ENCODE measurements at regions not wholly inside any gene's neighbourhood (a gene's known extent, or its start where the extent isn't known, plus 50 kb on each side); places are given as distances from the start of the nearest gene placed in this dataset.
"Not testable (repeated sequence)": the region's sequence is repeated elsewhere in the genome, so short reads cannot be mapped to it uniquely, and the experiment has no call there.

DNA sequence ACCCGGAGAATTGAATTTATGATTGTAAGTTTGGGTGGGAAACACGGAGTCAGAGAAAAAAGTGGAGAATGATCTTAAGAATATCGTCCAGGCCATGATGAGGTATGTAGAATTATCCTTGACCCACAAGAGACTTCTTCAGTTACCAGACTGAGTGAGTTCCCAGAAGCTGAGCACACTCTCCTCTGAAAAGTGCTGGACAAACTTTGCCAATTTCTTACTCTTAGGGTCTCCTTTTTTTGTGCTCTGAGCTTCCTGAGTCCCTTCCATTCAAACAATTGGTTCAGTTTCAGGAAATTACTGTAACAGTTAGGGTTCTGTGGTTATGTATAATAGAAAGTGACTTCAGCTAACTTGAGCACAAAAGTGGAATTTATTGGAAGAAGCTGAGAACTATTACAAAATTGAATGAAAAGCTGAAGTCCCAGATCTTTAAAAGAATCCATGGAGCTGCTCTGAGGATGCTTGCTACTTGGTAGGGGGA lies 50.6 kb upstream of the EHBP1 start:
- no peak overlapping the region for H3K4me3 Mint-ChIP-seq (ENCODE audit: unreplicated experiment)
- peaks cover 8% of the 10 kb centered on the region for H3K4me1 Mint-ChIP-seq (ENCODE audit: low read depth)
- DNase-seq (ENCODE audit: low spot score), result no peak
- peaks cover 7% of the 10 kb centered on the region for H3K36me3 Mint-ChIP-seq (ENCODE audit: low read depth)
- H3K27me3 Mint-ChIP-seq (ENCODE audit: low read depth), result no peaks in the 10 kb centered on the region
- H3K27ac Mint-ChIP-seq (ENCODE audit: unreplicated experiment), result no peak overlapping the region
- TF ChIP-seq, protein P1, sequence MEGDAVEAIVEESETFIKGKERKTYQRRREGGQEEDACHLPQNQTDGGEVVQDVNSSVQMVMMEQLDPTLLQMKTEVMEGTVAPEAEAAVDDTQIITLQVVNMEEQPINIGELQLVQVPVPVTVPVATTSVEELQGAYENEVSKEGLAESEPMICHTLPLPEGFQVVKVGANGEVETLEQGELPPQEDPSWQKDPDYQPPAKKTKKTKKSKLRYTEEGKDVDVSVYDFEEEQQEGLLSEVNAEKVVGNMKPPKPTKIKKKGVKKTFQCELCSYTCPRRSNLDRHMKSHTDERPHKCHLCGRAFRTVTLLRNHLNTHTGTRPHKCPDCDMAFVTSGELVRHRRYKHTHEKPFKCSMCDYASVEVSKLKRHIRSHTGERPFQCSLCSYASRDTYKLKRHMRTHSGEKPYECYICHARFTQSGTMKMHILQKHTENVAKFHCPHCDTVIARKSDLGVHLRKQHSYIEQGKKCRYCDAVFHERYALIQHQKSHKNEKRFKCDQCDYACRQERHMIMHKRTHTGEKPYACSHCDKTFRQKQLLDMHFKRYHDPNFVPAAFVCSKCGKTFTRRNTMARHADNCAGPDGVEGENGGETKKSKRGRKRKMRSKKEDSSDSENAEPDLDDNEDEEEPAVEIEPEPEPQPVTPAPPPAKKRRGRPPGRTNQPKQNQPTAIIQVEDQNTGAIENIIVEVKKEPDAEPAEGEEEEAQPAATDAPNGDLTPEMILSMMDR (IDR thresholded peaks at IDR 0.05), result no peak
- peaks cover 11% of the 10 kb centered on the region for H3K9me3 Mint-ChIP-seq (ENCODE audit: low read depth)

DNA sequence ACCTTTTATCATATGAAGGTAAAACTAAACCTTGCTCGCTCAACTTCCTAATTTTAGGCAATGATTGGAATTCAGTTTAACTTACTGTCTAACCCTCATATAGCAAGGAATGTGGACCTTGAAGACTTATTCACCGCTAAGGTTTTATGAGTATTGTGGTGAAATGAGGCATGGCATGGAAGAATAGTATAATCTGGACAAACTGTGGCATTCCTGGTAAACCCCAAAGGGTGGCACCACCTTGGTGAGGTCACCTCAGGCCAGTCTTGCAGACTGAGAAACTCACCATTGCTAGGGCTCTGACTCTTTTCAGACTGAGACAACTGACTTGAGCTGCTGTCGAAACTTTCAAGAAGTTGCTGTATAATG lies 51.1 kb upstream of the EHBP1 start:
- Mint-ChIP-seq H3K27ac (ENCODE audit: unreplicated experiment) (no peak overlapping the region), H3K4me1 (ENCODE audit: low read depth) (peaks cover 4% of the 10 kb centered on the region), H3K27me3 (ENCODE audit: low read depth) (no peaks in the 10 kb centered on the region), H3K9me3 (ENCODE audit: low read depth) (peaks cover 12% of the 10 kb centered on the region), H3K4me3 (ENCODE audit: unreplicated experiment) (no peak overlapping the region), H3K36me3 (ENCODE audit: low read depth) (peaks cover 7% of the 10 kb centered on the region)
- DNase-seq (ENCODE audit: low spot score), result no peak
- TF ChIP-seq, protein P1 (IDR thresholded peaks at IDR 0.05), result no peak

DNA sequence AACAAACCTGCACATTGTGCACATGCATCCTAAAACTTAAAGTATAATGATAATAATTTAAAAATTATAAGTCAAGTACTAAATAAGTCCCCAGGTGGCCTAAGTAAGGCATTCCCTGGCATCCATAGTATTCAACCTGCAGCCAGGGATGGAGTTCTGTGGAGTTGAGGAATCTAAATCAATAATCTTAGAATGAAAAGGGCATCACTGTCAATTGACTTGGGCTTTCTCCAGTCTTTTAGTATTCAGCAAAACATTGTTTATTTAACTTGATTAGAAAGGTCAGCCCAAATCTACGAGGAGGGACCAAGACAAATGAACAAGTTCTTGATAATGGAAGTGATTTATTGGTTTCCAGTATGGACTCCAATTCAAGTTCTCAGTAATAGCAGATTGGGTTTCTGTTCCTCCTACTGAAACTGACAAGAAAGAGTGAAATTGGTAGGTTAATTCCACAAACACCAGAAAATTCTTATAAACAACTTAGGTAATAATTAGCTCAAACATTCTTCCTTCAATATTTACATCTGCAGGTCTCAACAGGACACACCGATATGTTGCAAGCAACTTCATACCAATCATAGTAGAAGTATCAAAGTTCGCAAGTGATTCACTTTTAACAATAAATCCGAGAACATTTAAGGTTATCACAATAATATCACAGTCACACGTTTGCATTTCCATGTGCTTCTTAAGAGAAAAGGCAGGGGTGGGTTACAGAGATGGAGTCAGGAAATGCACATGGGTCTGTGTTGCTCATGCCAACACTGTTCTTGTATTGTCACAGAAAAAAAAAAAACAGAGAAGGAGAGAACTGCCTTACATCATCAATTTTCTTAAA lies 51.7 kb upstream of the EHBP1 start:
- H3K4me1 Mint-ChIP-seq (ENCODE audit: low read depth), result peaks cover 4% of the 10 kb centered on the region
- no peak overlapping the region for H3K4me3 Mint-ChIP-seq (ENCODE audit: unreplicated experiment)
- no peak overlapping the region for H3K27ac Mint-ChIP-seq (ENCODE audit: unreplicated experiment)
- H3K9me3 Mint-ChIP-seq (ENCODE audit: low read depth), result peaks cover 12% of the 10 kb centered on the region
- TF ChIP-seq, protein P1 (IDR thresholded peaks at IDR 0.05), result no peak
- no peak for DNase-seq (ENCODE audit: low spot score)
- peaks cover 9% of the 10 kb centered on the region for H3K36me3 Mint-ChIP-seq (ENCODE audit: low read depth)
- no peaks in the 10 kb centered on the region for H3K27me3 Mint-ChIP-seq (ENCODE audit: low read depth)

DNA sequence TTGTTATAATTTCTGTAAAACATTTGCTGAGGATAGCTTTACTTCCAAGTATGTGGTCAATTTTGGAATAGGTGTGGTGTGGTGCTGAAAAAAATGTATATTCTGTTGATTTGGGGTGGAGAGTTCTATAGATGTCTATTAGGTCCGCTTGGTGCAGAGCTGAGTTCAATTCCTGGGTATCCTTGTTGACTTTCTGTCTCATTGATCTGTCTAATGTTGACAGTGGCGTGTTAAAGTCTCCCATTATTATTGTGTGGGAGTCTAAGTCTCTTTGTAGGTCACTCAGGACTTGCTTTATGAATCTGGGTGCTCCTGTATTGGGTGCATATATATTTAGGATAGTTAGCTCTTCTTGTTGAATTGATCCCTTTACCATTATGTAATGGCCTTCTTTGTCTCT lies 56.4 kb upstream of the EHBP1 start:
- DNase-seq (ENCODE audit: low spot score); H3K4me1 Mint-ChIP-seq (ENCODE audit: low read depth); H3K27ac Mint-ChIP-seq (ENCODE audit: unreplicated experiment); H3K27me3 Mint-ChIP-seq (ENCODE audit: low read depth); H3K4me3 Mint-ChIP-seq (ENCODE audit: unreplicated experiment): not testable (repeated sequence)
- H3K36me3 Mint-ChIP-seq (ENCODE audit: low read depth), result peaks cover 10% of the 10 kb centered on the region
- peaks cover 16% of the 10 kb centered on the region for H3K9me3 Mint-ChIP-seq (ENCODE audit: low read depth)

DNA sequence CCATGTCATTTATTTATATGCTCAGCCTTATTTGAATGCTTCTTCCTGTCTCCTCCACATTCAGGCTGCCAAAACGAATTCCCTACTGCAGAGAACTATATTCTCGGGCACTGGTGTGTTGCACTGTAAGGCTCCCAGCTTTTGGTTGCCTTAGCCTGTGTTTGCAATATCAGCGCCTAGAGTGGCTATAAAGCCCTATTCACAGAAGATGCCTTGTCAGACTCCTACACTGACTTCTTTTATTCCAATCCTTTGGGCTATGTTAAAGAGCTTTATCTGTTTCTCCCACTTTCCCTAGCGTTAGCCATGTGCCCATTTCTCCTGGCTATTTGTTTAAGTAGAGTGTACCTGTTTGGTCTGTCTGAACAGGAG lies 62.4 kb upstream of the EHBP1 start:
- Mint-ChIP-seq H3K4me3 (ENCODE audit: unreplicated experiment) (no peak overlapping the region), H3K4me1 (ENCODE audit: low read depth) (peaks cover 8% of the 10 kb centered on the region), H3K27me3 (ENCODE audit: low read depth) (peaks cover 1% of the 10 kb centered on the region), H3K36me3 (ENCODE audit: low read depth) (peaks cover 2% of the 10 kb centered on the region), H3K27ac (ENCODE audit: unreplicated experiment) (no peak overlapping the region), H3K9me3 (ENCODE audit: low read depth) (peaks cover 8% of the 10 kb centered on the region)
- DNase-seq (ENCODE audit: low spot score), result no peak
- TF ChIP-seq, protein P1 (IDR thresholded peaks at IDR 0.05), result no peak

Data from chondrocyte (in vitro differentiated cells).